Peyer's patch (tissue), 4 donors: ENCODE measurements at regions not wholly inside any gene's neighbourhood (a gene's known extent, or its start where the extent isn't known, plus 50 kb on each side); places are given as distances from the start of the nearest gene placed in this dataset.

Experiments used
- DNase-seq, 3 donors: peaks; one replicate each; pipeline ENCODE4 v3.0.0-alpha.2; 2017 to 2019
- H3K27ac ChIP-seq, 4 donors: fragments of 200-600 bp; sonication (generic); one replicate each; pipeline ENCODE4 v1.5.1; 2016 to 2019
- H3K27me3 ChIP-seq, 2 donors: fragments of 200-600 bp; sonication (generic); one replicate each; pipeline ENCODE4 v1.5.1; 2019
- H3K36me3 ChIP-seq, 3 donors: fragments of 200-600 bp; sonication (generic); one replicate each; pipeline ENCODE4 v1.5.1; 2016 to 2019
- H3K4me1 ChIP-seq, 4 donors: fragments of 200-600 bp; sonication (generic); one replicate each; pipeline ENCODE4 v1.5.1; 2016 to 2019
- H3K4me3 ChIP-seq, 4 donors: fragments of 200-600 bp; sonication (generic); 1 replicate in 3 of 4; 2 replicates in 1 of 4; pipeline ENCODE4 v1.5.1; 2016 to 2019; ENCODE audit warnings: mild to moderate bottlenecking in 1 of 4
- H3K9me3 ChIP-seq, 4 donors: fragments of 200-600 bp; sonication (generic); one replicate each; pipeline ENCODE4 v1.5.1; 2016 to 2019; ENCODE audit warnings: mild to moderate bottlenecking in 1 of 4
- CTCF ChIP-seq, 6 experiments: fragments of 450-650 bp in 4 of 6; fragments of 200-600 bp in 2 of 6; sonication (generic) in 1 of 6; IDR thresholded peaks; one replicate each; pipeline ENCODE4 v1.5.1; 2017 to 2019; ENCODE audit warnings: antibody characterized with exemption in 6 of 6, mild to moderate bottlenecking in 3 of 6, moderate library complexity in 1 of 6
- POLR2A ChIP-seq, 2 donors: fragments of 450-650 bp; IDR thresholded peaks; one replicate each; pipeline ENCODE4 v1.5.1; 2017; ENCODE audit warnings: antibody characterized with exemption in 2 of 2, mild to moderate bottlenecking in 2 of 2, moderate library complexity in 2 of 2

- H3K27me3 ChIP-seq, result no peaks in the 10 kb centered on the region
- no peak for DNase-seq
- H3K27ac ChIP-seq, result no peak overlapping the region
- no peaks in the 10 kb centered on the region for H3K9me3 ChIP-seq
- no peaks in the 10 kb centered on the region for H3K36me3 ChIP-seq
- no peak overlapping the region for H3K4me3 ChIP-seq
- no peaks in the 10 kb centered on the region for H3K4me1 ChIP-seq
- TF ChIP-seq POLR2A (IDR thresholded peaks at IDR 0.05) (no peak), CTCF (IDR thresholded peaks at IDR 0.05) (no peak)
These were observed 327.3 kb upstream of the HSF2 start for GRCh38 chr6:122072014-122072647.

GRCh38 chr6:122075084-122075838, 324.2 kb upstream of the HSF2 start:
- no peak for TF ChIP-seq POLR2A (IDR thresholded peaks at IDR 0.05)
- no peak for TF ChIP-seq CTCF (IDR thresholded peaks at IDR 0.05)
- Histone ChIP-seq H3K4me3 (no peak overlapping the region), H3K9me3 (no peaks in the 10 kb centered on the region), H3K27ac (no peak overlapping the region), H3K27me3 (no peaks in the 10 kb centered on the region), H3K4me1 (no peaks in the 10 kb centered on the region), H3K36me3 (no peaks in the 10 kb centered on the region)
- no peak for DNase-seq

- Histone ChIP-seq H3K27me3 (no peaks in the 10 kb centered on the region), H3K4me3 (no peak overlapping the region), H3K27ac (no peak overlapping the region), H3K36me3 (no peaks in the 10 kb centered on the region), H3K9me3 (no peaks in the 10 kb centered on the region), H3K4me1 (no peaks in the 10 kb centered on the region)
- TF ChIP-seq CTCF (IDR thresholded peaks at IDR 0.05) (no peak), POLR2A (IDR thresholded peaks at IDR 0.05) (no peak)
- DNase-seq, result no peak
These were observed 323.5 kb upstream of the HSF2 start for GRCh38 chr6:122075917-122076316.

- no peak for DNase-seq
- no peaks in the 10 kb centered on the region for H3K27me3 ChIP-seq
- no peak for TF ChIP-seq POLR2A (IDR thresholded peaks at IDR 0.05)
- no peak for TF ChIP-seq CTCF (IDR thresholded peaks at IDR 0.05)
These were observed 321.8 kb upstream of the HSF2 start for GRCh38 chr6:122077603-122078002.

GRCh38 chr6:122078481-122078880, 321.0 kb upstream of the HSF2 start:
- no peaks in the 10 kb centered on the region for H3K36me3 ChIP-seq
- DNase-seq, result no peak
- no peak overlapping the region for H3K4me3 ChIP-seq
- H3K27ac ChIP-seq, result no peak overlapping the region
- H3K9me3 ChIP-seq, result no peaks in the 10 kb centered on the region
- H3K27me3 ChIP-seq, result no peaks in the 10 kb centered on the region
- H3K4me1 ChIP-seq, result no peaks in the 10 kb centered on the region
- no peak for TF ChIP-seq POLR2A (IDR thresholded peaks at IDR 0.05)
- TF ChIP-seq CTCF (IDR thresholded peaks at IDR 0.05), result no peak

More at GRCh38 chr6:122077603-122078002, 321.8 kb upstream of the HSF2 start:
- Histone ChIP-seq H3K36me3 (no peaks in the 10 kb centered on the region), H3K27ac (no peak overlapping the region), H3K4me3 (no peak overlapping the region), H3K9me3 (no peaks in the 10 kb centered on the region), H3K4me1 (no peaks in the 10 kb centered on the region)
